Epithelial cell of esophagus (primary cell): ENCODE measurements at regions not wholly inside any gene's neighbourhood (a gene's known extent, or its start where the extent isn't known, plus 50 kb on each side); places are given as distances from the start of the nearest gene placed in this dataset.
"Not testable (repeated sequence)": the region's sequence is repeated elsewhere in the genome, so short reads cannot be mapped to it uniquely, and the experiment has no call there.

Experiments
- DNase-seq: peaks from one replicate; pipeline ENCODE4 v3.0.0; 2010; ENCODE audit warnings: low read depth
- H3K4me3 ChIP-seq: 2 replicates; pipeline ENCODE4 v1.5.1; 2011; ENCODE audit warnings: mild to moderate bottlenecking, low read length, control low read depth
- TF ChIP-seq, protein P1 (sequence below): IDR thresholded peaks from 2 replicates; pipeline ENCODE4 v1.5.1; 2011; ENCODE audit warnings: low read depth, mild to moderate bottlenecking, low read length, control low read depth, inconsistent platforms; ENCODE audit not compliant: insufficient read depth; ENCODE audit errors: missing control alignments

DNA sequence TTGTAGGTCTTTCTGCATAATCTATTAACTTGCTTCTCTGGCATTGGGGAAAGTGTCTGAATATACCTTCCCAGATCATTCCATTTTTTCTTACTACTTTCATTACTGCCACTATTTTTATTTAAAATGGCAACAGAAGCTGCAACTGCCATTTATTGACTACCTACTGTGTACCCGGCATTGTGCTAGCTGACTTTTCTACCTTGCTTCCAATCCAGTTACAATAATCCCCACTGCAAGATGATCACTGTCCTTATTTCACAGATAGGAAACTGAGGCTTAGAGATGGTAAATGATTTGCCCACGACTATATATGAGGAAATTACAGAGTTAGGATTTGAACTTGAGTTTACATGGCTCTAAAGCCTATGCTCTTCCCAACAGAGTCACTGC is 129.0 kb downstream of the MAP3K7 start:
- DNase-seq, result no peak
- TF ChIP-seq, protein P1, sequence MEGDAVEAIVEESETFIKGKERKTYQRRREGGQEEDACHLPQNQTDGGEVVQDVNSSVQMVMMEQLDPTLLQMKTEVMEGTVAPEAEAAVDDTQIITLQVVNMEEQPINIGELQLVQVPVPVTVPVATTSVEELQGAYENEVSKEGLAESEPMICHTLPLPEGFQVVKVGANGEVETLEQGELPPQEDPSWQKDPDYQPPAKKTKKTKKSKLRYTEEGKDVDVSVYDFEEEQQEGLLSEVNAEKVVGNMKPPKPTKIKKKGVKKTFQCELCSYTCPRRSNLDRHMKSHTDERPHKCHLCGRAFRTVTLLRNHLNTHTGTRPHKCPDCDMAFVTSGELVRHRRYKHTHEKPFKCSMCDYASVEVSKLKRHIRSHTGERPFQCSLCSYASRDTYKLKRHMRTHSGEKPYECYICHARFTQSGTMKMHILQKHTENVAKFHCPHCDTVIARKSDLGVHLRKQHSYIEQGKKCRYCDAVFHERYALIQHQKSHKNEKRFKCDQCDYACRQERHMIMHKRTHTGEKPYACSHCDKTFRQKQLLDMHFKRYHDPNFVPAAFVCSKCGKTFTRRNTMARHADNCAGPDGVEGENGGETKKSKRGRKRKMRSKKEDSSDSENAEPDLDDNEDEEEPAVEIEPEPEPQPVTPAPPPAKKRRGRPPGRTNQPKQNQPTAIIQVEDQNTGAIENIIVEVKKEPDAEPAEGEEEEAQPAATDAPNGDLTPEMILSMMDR, result no peak
- no peak overlapping the region for H3K4me3 ChIP-seq

DNA sequence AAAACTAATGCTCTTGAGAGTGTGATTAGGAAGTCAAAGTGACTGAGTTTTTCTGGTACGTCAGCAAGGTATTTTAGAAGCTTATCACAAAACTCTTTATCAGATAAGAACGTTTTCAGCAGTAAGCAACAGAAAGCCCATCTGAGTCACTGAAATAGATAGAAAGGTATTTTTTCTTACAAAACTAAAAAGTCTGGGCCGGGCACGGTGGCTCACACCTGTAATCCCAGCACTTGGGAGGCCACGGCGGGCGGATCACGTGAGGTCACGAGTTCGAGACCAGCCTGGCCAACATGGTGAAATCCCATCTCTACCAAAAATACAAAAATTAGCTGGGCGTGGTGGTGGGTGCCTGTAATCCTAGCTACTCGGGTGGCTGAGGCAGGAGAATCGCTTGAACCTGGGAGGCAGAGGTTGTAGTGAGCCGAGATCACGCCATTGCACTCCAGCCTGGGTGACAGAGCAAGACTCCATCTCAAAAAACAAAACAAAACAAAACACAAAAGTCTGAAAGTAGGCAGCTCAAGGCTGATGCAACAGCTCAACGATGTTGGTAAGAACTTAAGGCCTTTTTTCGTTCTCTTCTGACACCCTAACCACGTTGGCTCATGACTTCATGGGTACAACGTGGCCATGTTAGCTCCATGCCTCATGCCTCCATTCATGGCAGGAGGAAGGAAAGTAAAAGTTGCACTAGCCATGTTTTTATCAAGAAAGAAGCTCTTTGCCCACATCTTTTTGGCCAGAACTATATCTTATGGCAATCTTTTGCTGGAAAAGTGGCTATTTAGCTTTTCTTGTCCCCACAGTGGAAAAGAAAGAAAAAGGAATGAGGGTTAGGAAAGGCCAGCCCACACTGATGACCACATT is 129.6 kb downstream of the MAP3K7 start:
- not testable (repeated sequence) for H3K4me3 ChIP-seq, DNase-seq

- H3K4me3 ChIP-seq, result no peak overlapping the region
- no peak for DNase-seq
- TF ChIP-seq, protein P1, result no peak
Measured at GRCh38 chr6:90456001-90456400, 130.9 kb downstream of the MAP3K7 start.

GRCh38 chr6:90454836-90455427 is 131.9 kb downstream of the MAP3K7 start:
- H3K4me3 ChIP-seq, result no peak overlapping the region
- TF ChIP-seq, protein P1, result no peak
- DNase-seq, result peak; percentile 53

- H3K4me3 ChIP-seq, result no peak overlapping the region
- no peak for DNase-seq
- TF ChIP-seq, protein P1, result no peak
Measured at GRCh38 chr6:90450268-90450953, 136.5 kb downstream of the MAP3K7 start.

DNA sequence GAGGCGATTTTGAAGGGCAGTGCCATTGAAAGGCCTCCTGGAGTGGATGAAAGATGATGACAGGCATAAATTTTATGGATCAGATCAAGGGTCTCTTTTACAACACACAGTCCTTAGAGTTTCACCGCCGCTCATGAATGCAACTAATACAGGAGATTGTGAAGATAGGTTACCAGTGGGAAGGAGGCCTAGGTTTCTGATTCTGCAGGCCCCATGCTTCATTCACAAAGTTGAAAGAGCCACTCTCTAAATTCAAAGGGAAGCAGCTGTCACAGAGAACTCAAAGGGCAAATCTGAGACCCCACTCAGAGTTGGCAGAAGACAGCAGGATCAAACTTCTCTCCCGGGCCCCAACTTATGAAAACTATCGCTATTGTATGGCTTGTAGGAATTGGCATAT is 137.6 kb downstream of the MAP3K7 start:
- TF ChIP-seq, protein P1, result no peak
- DNase-seq, result no peak
- no peak overlapping the region for H3K4me3 ChIP-seq

GRCh38 chr6:90448836-90449235 is 138.0 kb downstream of the MAP3K7 start:
- no peak overlapping the region for H3K4me3 ChIP-seq
- TF ChIP-seq, protein P1, result no peak
- DNase-seq, result no peak
